Medulla oblongata (tissue), 1 donor: ENCODE measurements at regions not wholly inside any gene's neighbourhood (a gene's known extent, or its start where the extent isn't known, plus 50 kb on each side); places are given as distances from the start of the nearest gene placed in this dataset.
A peak's percentile ranks its signal among the peaks of the same experiment; 100 is the strongest.
"Not testable (repeated sequence)": the region's sequence is repeated elsewhere in the genome, so short reads cannot be mapped to it uniquely, and the experiment has no call there.

ENCODE experiments used
- DNase-seq: peaks from one replicate; pipeline ENCODE4 v3.0.0-alpha.2; 2015; ENCODE audit errors: extremely low spot score

DNA sequence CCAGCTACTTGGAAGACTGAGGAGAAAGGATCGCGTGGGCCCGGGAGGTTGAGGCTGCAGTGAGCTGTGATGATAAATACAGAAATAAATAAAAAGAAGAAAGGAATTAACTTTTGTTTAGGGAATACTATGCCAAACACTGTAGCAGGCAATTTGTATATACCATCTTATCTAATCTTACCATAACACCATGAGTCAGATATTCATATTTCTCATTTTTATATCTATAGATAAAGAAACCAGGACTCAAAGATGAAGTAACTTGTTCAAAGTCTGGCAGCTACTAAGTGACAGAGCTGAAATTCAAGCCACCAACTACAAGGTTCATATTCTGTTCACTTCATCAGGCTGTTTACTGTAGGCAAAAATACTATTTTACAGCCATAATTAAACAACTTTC lies 119.2 kb upstream of the SLC39A10 start:
- no peak for DNase-seq

DNA sequence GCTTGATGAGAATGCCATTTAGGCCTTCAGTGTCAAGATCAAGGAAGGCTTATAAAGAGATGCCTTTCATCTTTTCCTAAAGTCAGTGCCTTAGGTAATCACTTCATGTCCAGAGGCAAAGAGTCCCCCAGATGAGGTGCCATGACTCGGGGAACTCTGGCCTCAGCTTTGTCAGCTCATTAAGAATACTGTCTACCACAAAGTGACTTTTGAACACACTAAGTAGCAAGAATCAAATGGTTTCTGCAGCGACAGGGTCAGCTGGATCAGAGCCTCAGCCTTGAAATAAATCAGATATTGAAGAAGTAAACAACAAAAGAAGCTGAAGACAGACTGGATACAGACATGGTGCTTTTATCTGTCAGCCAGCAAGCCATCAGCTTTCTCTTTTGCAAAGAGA lies 120.1 kb upstream of the SLC39A10 start:
- DNase-seq, result no peak

DNA sequence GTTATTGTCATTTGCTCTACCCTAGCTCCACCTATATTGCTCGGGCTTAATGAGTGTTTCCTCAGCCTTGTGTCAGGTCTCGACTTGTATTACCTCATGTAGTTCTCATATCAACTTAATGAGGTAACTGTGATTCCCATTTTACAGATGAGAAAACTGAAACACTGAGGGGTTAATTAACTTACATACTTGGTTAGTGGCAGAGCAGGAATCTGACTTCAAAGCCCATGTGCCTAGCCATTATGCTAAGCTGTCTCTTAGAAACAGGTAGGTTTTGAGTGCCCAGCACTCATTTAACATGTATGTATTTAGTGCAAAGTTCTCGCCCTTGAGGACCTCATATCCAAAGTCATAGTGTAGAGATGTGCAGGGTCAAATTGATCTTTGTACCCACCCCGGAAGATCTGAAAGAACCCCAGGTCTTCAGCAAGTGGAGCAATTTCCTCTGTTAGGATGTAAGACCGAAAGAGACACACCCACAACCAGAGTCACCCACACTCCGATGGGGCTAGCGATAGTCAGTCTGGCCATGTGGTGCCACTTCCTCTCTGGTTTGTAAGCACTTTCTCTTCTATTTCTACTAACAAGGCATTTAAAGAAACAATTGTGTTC lies 121.0 kb upstream of the SLC39A10 start:
- peak; percentile 78 for DNase-seq

DNA sequence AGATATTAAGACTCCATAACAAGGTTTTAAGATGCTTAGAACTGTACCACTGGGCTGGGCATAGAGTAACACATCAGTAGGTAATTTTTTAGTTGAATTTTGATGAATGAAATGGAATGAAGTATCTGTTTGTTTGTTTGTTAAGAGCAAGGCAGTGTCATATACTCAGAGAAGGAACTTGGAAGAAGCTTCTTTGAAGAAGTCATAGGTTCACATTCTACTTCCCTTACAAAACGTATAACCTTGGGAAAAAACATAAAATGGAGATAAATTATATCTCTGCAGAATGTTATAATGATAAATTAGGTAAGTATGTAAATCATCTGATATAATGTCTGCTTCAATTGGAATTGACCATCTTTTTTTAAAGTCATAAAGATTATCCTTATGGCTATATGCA lies 122.1 kb upstream of the SLC39A10 start:
- DNase-seq, result no peak

DNA sequence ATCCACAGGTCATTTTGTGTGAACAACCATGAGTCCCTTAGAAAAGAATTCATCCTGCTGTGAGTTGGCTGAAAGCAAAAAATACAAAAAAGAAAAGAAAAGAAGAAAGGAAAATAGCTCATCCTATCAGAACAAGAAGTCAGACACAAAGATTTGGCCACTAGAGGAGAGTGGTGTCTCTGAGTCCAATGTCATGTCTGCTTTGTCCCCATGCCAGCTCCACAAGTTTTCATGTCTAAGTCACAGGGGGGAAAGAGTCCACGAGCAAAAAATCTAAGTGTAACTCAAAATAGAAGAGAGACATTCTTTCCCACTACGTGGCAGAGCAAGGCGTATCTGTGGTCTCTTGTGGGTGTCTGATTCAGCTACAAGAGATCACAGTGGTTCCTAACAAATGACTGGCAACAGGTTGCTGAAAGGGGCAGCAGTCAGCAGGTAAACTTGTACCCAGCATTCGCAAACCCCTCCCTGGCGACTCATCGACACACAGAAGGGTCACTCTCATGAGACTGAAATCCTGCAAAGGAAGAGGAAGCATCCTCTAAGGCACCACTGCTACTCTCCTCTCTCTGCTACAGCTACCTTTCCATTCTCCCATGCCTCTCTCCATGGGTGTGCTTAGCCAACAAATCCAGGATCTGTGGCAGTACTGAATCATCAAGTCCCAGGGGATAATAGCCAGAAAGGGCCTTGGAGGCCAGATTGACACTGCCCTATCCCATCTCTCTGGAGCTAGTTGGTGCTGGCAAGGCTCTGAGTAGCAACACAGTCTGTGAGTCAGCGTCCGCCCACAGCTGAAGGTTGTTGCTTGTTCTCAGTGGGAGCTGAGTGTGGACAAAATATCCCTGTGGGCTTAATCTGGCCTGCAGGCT lies 123.0 kb upstream of the SLC39A10 start:
- DNase-seq, result peak; percentile 45

DNA sequence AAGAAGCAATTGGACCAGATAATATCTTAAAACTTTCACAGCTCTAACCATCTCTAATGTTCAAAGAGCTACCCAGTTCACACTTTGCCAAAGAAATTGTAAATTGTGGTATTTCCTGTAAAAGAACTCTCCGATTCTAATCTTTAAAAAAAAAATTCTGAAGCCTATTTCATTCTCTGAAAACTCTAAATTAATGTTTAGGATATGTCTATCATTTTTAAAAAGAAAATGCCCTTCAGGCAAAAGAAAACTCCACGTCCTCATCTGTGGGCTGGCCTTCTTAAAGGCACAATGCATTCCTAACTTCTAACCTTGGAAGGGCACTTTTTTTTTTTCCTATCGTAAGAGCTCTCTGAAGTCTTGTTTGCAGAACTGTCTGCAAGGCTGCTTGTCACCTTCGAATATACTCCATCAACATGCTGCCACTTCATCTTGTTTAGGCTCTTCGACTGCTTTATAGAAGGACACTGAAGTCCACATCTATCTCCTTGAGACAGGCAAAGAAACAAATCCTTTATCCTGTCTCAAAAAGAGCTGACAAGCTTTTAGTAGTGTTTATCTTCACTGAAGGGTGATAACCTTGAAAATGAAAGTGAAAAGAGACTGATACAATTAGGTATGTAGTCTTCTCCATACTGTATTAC lies 124.3 kb upstream of the SLC39A10 start:
- DNase-seq, result peak; percentile 28

DNA sequence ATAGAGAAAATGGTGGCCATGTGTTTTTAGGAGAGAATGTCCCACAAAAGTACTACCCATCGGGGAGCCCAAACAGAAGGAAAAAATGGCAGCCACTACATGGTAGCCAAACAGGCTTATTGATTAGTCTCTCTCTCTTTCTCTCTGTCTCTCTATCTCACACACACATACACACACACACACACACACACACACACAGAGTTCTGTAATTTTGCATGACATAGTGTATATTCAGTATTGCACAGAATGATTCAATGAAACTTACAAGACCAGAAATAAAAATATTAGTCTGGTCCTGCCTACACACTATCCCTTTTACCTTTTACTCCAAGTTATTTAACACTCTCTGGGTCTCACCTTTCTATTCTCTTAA lies 124.8 kb upstream of the SLC39A10 start:
- DNase-seq, result no peak

DNA sequence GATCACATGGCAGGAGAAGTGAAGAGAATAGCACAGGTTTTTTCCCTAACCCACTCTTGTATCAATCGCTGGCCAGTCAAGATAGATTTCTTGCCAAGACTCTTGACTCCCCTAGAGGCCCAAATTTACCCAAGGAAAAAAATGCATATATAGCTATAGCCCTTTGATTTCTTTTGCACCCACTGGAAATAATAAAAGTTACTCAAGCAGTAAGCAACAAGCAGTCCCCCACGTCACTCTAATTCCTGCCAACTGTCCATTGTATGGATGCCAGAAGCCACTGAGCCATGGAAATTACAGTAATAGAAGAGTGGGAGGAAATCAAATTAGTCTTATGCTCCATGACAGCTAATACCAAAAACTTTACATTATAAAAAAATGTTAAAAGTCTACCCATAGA lies 125.3 kb upstream of the SLC39A10 start:
- no peak for DNase-seq

DNA sequence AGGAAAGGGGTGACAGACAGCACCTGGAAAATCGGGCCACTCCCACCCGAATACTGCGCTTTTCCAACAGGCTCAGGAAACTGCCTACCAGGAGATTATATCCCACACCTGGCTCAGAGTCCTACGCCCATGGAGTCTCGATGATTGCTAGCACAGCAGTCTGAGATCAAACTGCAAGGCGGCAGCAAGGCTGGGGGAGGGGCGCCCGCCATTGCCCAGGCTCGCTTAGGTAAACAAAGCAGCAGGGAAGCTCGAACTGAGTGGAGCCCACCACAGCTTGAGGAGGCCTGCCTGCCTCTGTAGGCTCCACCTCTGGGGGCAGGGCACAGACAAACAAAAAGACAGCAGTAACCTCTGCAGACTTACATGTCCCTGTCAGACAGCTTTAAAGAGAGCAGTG lies 133.8 kb upstream of the SLC39A10 start:
- DNase-seq, result not testable (repeated sequence)

DNA sequence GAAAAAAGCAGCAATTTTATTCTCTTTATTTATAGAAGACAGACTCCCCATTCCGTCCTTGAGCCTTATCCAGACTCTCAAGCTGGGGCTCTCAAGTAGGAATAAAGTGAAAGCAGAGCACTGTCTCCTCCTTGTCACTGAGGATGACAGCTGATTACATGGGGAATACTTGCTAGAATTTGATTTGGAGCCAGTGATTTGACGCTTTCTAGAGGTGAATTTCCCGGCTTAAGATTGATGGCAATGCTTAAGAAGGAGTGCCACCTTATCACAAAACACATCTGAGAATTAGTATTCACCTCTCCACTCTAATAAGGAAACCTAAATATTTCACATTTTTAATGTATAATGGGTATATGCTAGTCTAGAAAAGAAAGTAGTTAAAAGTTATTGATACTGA lies 135.4 kb upstream of the SLC39A10 start:
- no peak for DNase-seq

DNA sequence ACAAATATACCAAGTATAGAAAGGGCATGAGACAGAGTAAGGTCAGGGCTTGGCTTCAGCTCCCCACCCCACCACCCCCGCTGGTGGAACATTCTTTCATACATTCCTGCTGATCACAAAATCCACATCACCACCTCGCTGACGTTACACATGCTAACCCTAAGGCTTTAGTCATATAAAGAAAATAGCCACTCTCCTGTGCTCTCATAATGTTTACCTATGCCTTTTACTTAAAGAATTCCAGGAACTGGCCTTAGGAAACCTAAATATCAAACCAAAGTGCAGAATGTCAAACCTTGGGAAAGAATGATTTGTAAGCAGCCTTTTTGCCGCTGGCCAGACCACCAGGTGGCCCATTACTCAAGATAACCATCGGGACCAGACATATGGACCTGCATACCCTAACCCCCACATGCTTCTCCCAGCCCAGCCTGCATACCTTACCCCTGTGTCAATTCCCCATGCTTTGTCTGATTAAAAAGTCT lies 136.3 kb upstream of the SLC39A10 start:
- DNase-seq, result no peak

DNA sequence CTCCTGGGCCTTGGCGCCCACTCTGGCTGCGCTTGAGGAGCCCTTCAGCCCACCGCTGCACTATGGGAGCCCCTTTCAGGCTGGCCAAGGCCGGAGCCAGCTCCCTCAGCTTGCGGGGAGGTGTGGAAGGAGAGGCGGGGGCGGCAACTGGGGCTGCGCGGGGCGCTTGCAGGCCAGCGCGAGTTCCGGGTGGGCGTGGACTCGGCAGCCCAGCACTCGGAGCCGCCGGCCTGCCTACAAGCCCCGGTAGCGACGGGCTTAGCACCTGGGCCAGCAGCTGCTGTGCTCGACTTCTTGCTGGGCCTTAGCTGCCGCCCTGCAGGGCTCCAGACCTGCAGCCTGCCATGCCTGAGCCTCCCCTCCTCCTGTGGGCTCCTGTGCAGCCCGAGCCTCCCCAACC lies 141.5 kb upstream of the SLC39A10 start:
- DNase-seq, result no peak

DNA sequence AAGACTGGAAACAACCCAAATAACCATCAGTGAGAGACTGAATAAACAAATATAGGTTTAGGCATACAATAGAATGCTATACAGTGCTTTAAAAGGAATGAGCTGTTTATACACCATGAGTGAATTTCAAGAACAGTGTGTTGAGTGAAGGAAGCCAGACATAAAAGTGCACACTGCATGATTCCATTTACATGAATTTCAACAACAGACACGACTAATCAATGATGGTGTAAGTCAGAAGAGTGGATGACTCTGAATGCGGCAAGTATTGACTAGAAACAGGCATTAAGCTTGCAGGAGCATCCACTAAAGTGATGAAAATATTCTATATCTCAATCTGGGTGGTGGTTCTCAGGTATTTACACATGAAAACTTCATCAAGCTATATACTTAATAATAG lies 142.7 kb upstream of the SLC39A10 start:
- DNase-seq, result no peak

DNA sequence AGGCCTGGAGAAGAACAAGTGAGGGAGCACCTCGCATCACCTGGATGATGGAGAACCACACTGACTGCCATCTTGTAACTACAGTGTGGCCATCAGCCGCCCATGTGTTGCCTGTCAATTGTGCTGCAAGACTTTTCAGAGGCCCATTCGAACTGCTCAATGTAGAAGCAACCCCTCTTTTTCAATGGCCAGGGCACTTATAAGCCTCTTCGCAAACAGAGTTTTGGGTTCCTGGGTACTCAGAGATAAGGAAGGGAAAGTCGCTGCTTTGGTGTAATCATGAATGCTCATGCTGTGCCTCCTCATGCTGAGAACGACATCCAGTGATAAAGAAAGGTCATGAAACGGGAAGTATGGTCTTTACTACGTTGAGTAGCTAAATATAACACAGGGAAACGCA lies 143.9 kb upstream of the SLC39A10 start:
- peak; percentile 61 for DNase-seq

DNA sequence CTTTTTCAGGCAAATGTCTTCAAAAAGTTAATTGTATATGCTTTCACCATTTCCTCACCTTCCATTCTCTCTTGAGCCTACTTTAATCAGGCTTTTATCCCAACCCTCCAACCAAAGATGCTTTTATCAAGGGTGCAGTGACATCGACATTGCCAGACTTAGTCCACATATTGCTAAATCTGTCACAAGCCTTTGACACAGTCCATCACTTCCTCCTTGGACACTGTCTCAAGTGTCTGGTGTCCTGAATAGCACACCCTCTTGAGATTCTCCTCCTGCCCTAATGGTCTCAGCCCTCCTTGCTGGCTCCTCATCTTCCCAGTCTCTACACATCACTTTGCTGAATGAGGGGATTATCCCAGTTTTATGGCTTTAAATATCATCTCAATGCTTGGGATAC lies 147.5 kb upstream of the SLC39A10 start:
- DNase-seq, result peak; percentile 51

DNA sequence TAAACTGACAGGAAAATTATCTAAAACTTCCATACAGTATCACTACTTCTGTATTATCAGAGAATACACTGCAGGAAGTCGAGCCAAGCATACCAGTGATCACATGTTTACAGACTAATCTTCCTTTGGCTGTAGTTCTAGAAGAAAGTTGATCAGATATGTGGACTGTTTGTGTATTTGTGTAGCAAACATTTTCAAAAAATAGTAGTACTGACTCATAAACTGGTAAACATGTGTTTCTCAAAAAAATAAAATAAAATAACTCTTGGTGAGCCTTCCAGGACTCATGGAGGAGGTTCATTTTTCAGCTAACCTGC lies 148.9 kb upstream of the SLC39A10 start:
- no peak for DNase-seq

DNA sequence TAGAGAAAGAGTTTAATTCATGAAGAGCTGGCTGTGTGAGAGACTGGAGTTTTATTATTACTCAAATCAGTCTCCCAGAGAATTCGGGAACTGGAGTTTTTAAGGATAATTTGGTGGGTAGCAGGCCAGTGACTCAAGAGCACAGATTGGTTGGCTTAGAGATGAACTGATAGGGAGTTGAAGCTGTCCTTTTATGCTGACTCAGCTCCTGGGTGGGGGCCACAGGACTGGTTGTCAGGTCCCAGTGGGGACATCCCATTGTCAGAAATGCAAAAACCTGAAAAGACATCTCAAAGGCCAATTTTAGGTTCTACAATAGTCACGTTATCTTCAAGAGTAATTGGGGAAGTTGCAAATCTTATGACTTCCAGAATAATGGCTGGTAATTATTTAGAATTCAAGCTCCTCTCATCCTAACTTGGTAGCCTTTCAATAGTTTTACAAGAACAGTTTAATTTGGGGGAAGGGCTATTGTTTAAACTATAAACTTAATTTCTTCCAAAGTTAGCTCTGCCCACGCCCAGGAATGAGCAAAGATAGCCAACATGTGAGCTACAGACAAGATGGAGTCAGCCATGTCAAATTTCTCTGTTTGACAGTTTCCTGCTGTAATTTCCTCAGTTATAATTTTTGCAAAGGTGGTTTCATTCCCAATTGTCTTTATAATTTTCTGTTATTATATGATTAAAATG lies 149.4 kb upstream of the SLC39A10 start:
- no peak for DNase-seq

DNA sequence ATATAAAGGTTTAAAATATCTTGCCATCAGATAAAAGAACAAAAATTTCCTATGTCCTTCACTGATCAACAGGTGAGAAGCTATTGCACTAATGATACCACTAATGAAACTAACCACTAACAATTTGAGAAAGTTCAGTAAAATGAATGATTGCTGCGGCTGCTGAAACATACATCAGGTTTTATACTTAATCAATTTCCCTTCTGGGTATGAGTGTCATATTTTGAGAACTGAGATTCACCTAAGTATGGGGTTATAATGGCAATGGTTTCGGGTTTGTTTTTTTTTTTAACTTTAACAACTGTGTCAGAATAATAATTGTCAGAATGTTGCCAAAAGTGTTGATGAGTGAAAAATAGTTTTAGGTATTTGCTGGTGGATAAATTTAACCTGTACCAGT lies 151.3 kb upstream of the SLC39A10 start:
- no peak for DNase-seq

DNA sequence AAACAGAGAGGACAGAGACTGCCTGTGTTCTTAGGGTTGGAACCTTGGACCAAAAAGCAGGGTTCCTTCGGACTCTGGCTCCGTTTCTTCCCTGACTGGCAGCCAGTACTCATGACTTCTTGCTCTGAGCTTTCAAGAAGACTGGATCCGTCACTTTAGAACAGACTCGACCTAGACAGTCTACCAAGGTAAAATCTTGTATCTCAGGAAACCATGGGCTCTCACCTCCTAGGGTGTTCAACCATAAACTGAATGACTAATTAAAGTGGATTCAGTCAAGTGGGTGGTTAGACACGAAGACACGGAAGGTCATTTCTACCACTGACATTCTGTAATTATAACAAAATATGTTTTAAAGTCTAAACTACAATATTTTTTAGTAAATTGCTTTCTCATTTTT lies 153.8 kb upstream of the SLC39A10 start:
- DNase-seq, result no peak

DNA sequence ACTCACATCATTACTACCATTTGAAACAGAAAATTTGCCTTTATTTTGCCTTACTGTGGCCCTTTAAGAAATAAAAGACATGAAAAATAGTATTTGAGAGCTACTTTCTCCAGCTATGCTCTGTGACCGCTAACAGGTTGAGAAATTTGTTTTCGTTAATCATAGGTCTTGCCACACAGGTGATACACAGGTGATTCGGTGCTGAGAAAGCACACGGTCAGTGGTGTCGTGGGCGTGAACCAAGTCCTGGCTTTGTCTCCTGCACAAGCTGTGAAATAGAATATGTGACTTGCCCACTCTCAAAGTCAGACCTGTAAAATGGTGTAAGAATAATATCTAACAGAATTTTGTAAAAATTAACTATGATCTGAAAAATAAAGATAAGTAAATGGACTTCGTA lies 155.3 kb upstream of the SLC39A10 start:
- DNase-seq, result no peak

DNA sequence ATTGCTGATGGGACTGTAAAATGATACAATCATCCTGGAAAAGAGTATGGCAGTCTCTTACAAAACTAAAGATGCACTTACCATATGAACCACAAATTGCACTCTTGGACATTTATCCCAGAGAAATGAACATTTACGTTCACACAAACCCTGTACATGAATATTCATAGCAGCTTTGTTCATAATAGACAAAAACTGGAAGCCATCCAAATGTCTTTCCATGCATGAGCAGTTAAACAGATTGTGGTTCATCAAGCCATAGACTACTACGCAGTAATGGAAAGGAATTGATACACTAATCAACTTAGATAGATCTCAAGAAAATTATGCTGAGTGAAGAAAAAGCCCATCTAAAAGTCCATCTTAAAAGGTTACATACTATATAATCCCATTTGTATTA lies 156.1 kb upstream of the SLC39A10 start:
- no peak for DNase-seq

DNA sequence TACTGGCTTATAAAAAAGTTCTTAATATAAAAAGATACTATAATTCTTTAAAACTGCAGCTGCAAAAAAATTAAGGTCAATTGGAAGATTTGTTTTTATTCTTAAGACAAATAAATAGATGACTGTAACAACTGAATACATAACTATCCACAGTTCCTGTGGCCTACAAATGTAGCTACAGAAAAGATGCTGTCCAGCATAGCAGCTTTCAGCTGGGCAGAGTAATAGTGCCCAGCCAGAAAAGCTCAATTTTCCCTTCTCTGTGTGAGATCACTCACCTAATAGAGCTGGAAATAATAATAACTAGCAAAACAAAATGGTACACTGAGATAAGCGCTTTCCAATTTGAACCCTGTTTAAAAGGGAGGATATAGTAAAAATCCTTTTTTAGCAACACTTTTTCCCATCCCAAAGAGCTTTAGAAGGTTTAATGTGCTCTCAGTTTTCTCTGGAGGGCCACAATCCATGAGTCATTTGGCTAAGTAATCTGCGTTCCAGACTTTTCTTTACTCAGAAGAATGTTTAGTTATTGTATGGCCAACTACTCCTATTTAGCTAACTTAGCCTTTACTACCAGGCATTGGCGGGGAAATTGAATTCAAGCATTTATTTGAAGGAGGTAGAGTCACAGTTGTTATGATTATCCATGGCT lies 158.1 kb upstream of the SLC39A10 start:
- DNase-seq, result no peak
